H9 (cell line): ENCODE measurements at regions not wholly inside any gene's neighbourhood (a gene's known extent, or its start where the extent isn't known, plus 50 kb on each side); places are given as distances from the start of the nearest gene placed in this dataset.

Experiments used
- DNase-seq: peaks from one replicate; pipeline ENCODE4 v3.0.0-alpha.2; 2017
- H2AFZ ChIP-seq: one replicate; pipeline ENCODE4 v1.6.1; 2013; ENCODE audit warnings: mild to moderate bottlenecking, low read length, control low read depth, moderate library complexity
- H2AK5ac ChIP-seq: 2 replicates; pipeline ENCODE4 v1.6.1; 2013; ENCODE audit warnings: low read length, control low read depth, mixed read lengths; ENCODE audit not compliant: insufficient read length
- H2BK120ac ChIP-seq: one replicate; pipeline ENCODE4 v1.6.1; 2013; ENCODE audit warnings: low read depth, mild to moderate bottlenecking, low read length, control low read depth, inconsistent platforms; ENCODE audit not compliant: poor library complexity, severe bottlenecking
- H2BK12ac ChIP-seq: 2 replicates; pipeline ENCODE4 v1.6.1; 2013; ENCODE audit warnings: low read length, control low read depth, mixed read lengths, low read depth; ENCODE audit not compliant: insufficient read length
- H2BK15ac ChIP-seq: 2 replicates; pipeline ENCODE4 v1.6.1; 2013; ENCODE audit warnings: low read depth, low read length, control low read depth
- H2BK20ac ChIP-seq: one replicate; pipeline ENCODE4 v1.6.1; 2013; ENCODE audit warnings: low read depth, mild to moderate bottlenecking, low read length, control low read depth, inconsistent platforms; ENCODE audit not compliant: poor library complexity, severe bottlenecking
- H2BK5ac ChIP-seq: 2 replicates; pipeline ENCODE4 v1.6.1; 2013; ENCODE audit warnings: low read length, control low read depth, mixed read lengths; ENCODE audit not compliant: insufficient read length
- H3K14ac ChIP-seq: 2 replicates; pipeline ENCODE4 v1.6.1; 2013; ENCODE audit warnings: low read length, control low read depth; ENCODE audit not compliant: insufficient read depth
- H3K18ac ChIP-seq: 2 replicates; pipeline ENCODE4 v1.6.1; 2013; ENCODE audit warnings: low read depth, mild to moderate bottlenecking, mixed read lengths, low read length, control low read depth; ENCODE audit not compliant: insufficient read length
- H3K23ac ChIP-seq: 2 replicates; pipeline ENCODE4 v1.6.1; 2013; ENCODE audit warnings: low read length, control low read depth, mixed read lengths, low read depth; ENCODE audit not compliant: insufficient read length
- H3K23me2 ChIP-seq: 2 replicates; pipeline ENCODE4 v1.6.1; 2013; ENCODE audit warnings: low read depth, mild to moderate bottlenecking, mixed read lengths, low read length, control low read depth; ENCODE audit not compliant: insufficient read length, poor library complexity, severe bottlenecking
- H3K27ac ChIP-seq: 2 replicates; pipeline ENCODE4 v1.5.1; 2013; ENCODE audit warnings: low read length, control low read depth, mixed read lengths, low read depth; ENCODE audit not compliant: insufficient read length
- H3K27me3 ChIP-seq: 2 replicates; pipeline ENCODE4 v1.6.1; 2013; ENCODE audit warnings: low read length, control low read depth, inconsistent platforms; ENCODE audit not compliant: insufficient read depth
- H3K4ac ChIP-seq: 2 replicates; pipeline ENCODE4 v1.6.1; 2013; ENCODE audit warnings: low read depth, mild to moderate bottlenecking, control low read depth, inconsistent platforms, low read length, moderate library complexity
- H3K4me1 ChIP-seq: 2 replicates; pipeline ENCODE4 v1.6.1; 2013; ENCODE audit warnings: low read length, control low read depth, inconsistent platforms; ENCODE audit not compliant: insufficient read depth
- H3K4me2 ChIP-seq: 2 replicates; pipeline ENCODE4 v1.6.1; 2013; ENCODE audit warnings: low read length, control low read depth, mixed read lengths; ENCODE audit not compliant: insufficient read length, insufficient read depth
- H3K56ac ChIP-seq: 2 replicates; pipeline ENCODE4 v1.6.1; 2013; ENCODE audit warnings: low read depth, mild to moderate bottlenecking, mixed read lengths, low read length, control low read depth; ENCODE audit not compliant: insufficient read length
- H3K79me1 ChIP-seq: 2 replicates; pipeline ENCODE4 v1.6.1; 2013; ENCODE audit warnings: low read depth, mild to moderate bottlenecking, moderate library complexity, low read length, control low read depth, inconsistent platforms; ENCODE audit not compliant: insufficient read depth, poor library complexity, severe bottlenecking
- H3K79me2 ChIP-seq: 2 replicates; pipeline ENCODE4 v1.6.1; 2013; ENCODE audit warnings: low read length, control low read depth, inconsistent platforms; ENCODE audit not compliant: insufficient read depth
- H3K9ac ChIP-seq: 2 replicates; pipeline ENCODE4 v1.6.1; 2013; ENCODE audit warnings: low read length, control low read depth, mixed read lengths; ENCODE audit not compliant: insufficient read length; ENCODE audit errors: extremely low read depth
- H3K9me3 ChIP-seq: one replicate; pipeline ENCODE4 v1.6.1; 2013; ENCODE audit warnings: low read depth, low read length, inconsistent platforms; ENCODE audit not compliant: control insufficient read depth
- H3T11ph ChIP-seq: one replicate; pipeline ENCODE4 v1.6.1; 2013; ENCODE audit warnings: mild to moderate bottlenecking, low read length, control low read depth, inconsistent platforms
- H4K20me1 ChIP-seq: one replicate; pipeline ENCODE4 v1.6.1; 2013; ENCODE audit not compliant: control insufficient read depth, insufficient read length, insufficient read depth
- H4K5ac ChIP-seq: 2 replicates; pipeline ENCODE4 v1.6.1; 2013; ENCODE audit warnings: low read depth, mild to moderate bottlenecking, mixed read lengths, low read length, control low read depth; ENCODE audit not compliant: insufficient read length
- H4K8ac ChIP-seq: replicated peaks from 2 replicates; pipeline ENCODE4 v1.6.1; 2013; ENCODE audit warnings: low read length, control low read depth, mixed read lengths, low read depth; ENCODE audit not compliant: insufficient read length
- H4K91ac ChIP-seq: 2 replicates; pipeline ENCODE4 v1.6.1; 2013; ENCODE audit warnings: low read depth, mild to moderate bottlenecking, moderate library complexity, mixed read lengths, low read length, control low read depth; ENCODE audit not compliant: insufficient read length
- H3K27ac Mint-ChIP-seq, 3 experiments: 2 replicates in 2 of 3; 3 replicates in 1 of 3; pipeline ENCODE4 v1.8.0; 2020 to 2021; ENCODE audit warnings: mixed read lengths in 3 of 3, mild to moderate bottlenecking in 1 of 3, moderate library complexity in 1 of 3
- H3K27me3 Mint-ChIP-seq: 2 replicates; pipeline ENCODE4 v1.8.0; 2021; ENCODE audit warnings: low read depth, mild to moderate bottlenecking, moderate library complexity, mixed read lengths
- H3K36me3 Mint-ChIP-seq, 3 experiments: 2 replicates in 2 of 3; 3 replicates in 1 of 3; pipeline ENCODE4 v1.8.0; 2020 to 2021; ENCODE audit warnings: low read depth in 3 of 3, mixed read lengths in 3 of 3; ENCODE audit not compliant: insufficient read depth in 1 of 3
- H3K4me1 Mint-ChIP-seq, 2 experiments: 2 replicates each; pipeline ENCODE4 v1.8.0; 2020; ENCODE audit warnings: mixed read lengths in 2 of 2
- H3K4me3 Mint-ChIP-seq, 2 experiments: 2 replicates in 1 of 2; 3 replicates in 1 of 2; pipeline ENCODE4 v1.8.0; 2020 to 2021; ENCODE audit warnings: mild to moderate bottlenecking in 2 of 2, mixed read lengths in 2 of 2, moderate library complexity in 1 of 2
- H3K9me3 Mint-ChIP-seq, 2 experiments: 2 replicates in 1 of 2; 3 replicates in 1 of 2; pipeline ENCODE4 v1.8.0; 2020; ENCODE audit warnings: mild to moderate bottlenecking in 2 of 2, mixed read lengths in 2 of 2, moderate library complexity in 1 of 2
- CTCF ChIP-seq: fragments of 200-600 bp; sonication (generic); conservative IDR thresholded peaks from 3 replicates; pipeline ENCODE4 v1.8.0; 2021; ENCODE audit warnings: antibody characterized with exemption, mild to moderate bottlenecking
- WGBS: extraction: QIAGEN DNeasy Blood & Tissue Kit; methylation state at CpG from one replicate; pipeline ENCODE4 v1.1.7; 2013; ENCODE audit warnings: missing lambda C conversion rate, low lambda C conversion rate, mixed read lengths; ENCODE audit not compliant: insufficient read length; ENCODE audit errors: extremely low coverage; 5-methylcytosine and 5-hydroxymethylcytosine counted together

- H3K36me3 Mint-ChIP-seq, result peaks cover 0 to 7% (median 3%) of the 10 kb centered on the region in 3 experiments; a peak in 5 of 7 replicates
These were observed 164.7 kb downstream of the LINC00237 start for GRCh38 chr20:20941468-20941889.

More at GRCh38 chr20:20941468-20941889, 164.7 kb downstream of the LINC00237 start:
- no CpG with 5 or more reads among the region's 2 CpGs for WGBS
- Histone ChIP-seq H3K56ac (no peak overlapping the region), H3K14ac (no peak overlapping the region), H3K27ac (no peak overlapping the region), H2BK5ac (no peak overlapping the region), H2BK120ac (no peak overlapping the region), H2BK12ac (no peak overlapping the region), H3K23me2 (no peaks in the 10 kb centered on the region), H4K5ac (no peak overlapping the region), H3K4ac (no peak overlapping the region), H3K27me3 (no peaks in the 10 kb centered on the region), H3T11ph (no peak overlapping the region), H2AK5ac (no peak overlapping the region), H3K79me2 (no peaks in the 10 kb centered on the region), H3K4me1 (no peaks in the 10 kb centered on the region), H3K79me1 (no peaks in the 10 kb centered on the region), H4K20me1 (no peaks in the 10 kb centered on the region), H3K9me3 (no peaks in the 10 kb centered on the region), H3K4me2 (no peak overlapping the region), H2BK15ac (no peak overlapping the region), H3K18ac (no peak overlapping the region), H4K91ac (no peak overlapping the region), H2AFZ (no peak overlapping the region), H3K23ac (no peak overlapping the region), H2BK20ac (no peak overlapping the region), H4K8ac (no peak overlapping the region), H3K9ac (no peak overlapping the region)
- no peak overlapping the region for H3K4me3 Mint-ChIP-seq
- H3K27me3 Mint-ChIP-seq, result no peaks in the 10 kb centered on the region; the same call in 1 of the 2 replicates
- no peaks in the 10 kb centered on the region for H3K4me1 Mint-ChIP-seq
- H3K9me3 Mint-ChIP-seq, result peaks cover 9 to 10% of the 10 kb centered on the region in 2 experiments
- H3K27ac Mint-ChIP-seq, result no peak overlapping the region
- DNase-seq, result no peak
- no peak for TF ChIP-seq CTCF
